GOT3 (cell line): ENCODE measurements at regions not wholly inside any gene's neighbourhood (a gene's known extent, or its start where the extent isn't known, plus 50 kb on each side); places are given as distances from the start of the nearest gene placed in this dataset.
"Not testable (repeated sequence)": the region's sequence is repeated elsewhere in the genome, so short reads cannot be mapped to it uniquely, and the experiment has no call there.

Experiments
- DNase-seq: peaks from one replicate; lab custom pipeline; 2025; ENCODE audit warnings: mixed read lengths; lab: John Stamatoyannopoulos, UW

- DNase-seq, result no peak
Observed at GRCh38 chr9:88596376-88596775, 61.4 kb downstream of the NXNL2 start.

- DNase-seq, result no peak
Observed at GRCh38 chr9:88604836-88605511, 70.0 kb downstream of the NXNL2 start.

GRCh38 chr9:88605512-88606362 is 70.8 kb downstream of the NXNL2 start:
- no peak for DNase-seq

- DNase-seq, result no peak
Observed at GRCh38 chr9:88614359-88614758, 79.4 kb downstream of the NXNL2 start.

GRCh38 chr9:88623698-88624097 is 88.7 kb downstream of the NXNL2 start:
- DNase-seq, result no peak

- no peak for DNase-seq
Observed at GRCh38 chr9:88628114-88628513, 93.1 kb downstream of the NXNL2 start.

GRCh38 chr9:88628811-88629210 is 93.8 kb downstream of the NXNL2 start:
- DNase-seq, result no peak

GRCh38 chr9:88630574-88630973 is 95.6 kb downstream of the NXNL2 start:
- not testable (repeated sequence) for DNase-seq

GRCh38 chr9:88635151-88635550 is 100.2 kb downstream of the NXNL2 start:
- DNase-seq, result no peak

GRCh38 chr9:88641456-88642240 is 106.7 kb downstream of the NXNL2 start:
- DNase-seq, result no peak

- DNase-seq, result no peak
Observed at GRCh38 chr9:88642336-88642735, 107.4 kb downstream of the NXNL2 start.

- no peak for DNase-seq
Observed at GRCh38 chr9:88643931-88644330, 109.0 kb downstream of the NXNL2 start.

- no peak for DNase-seq
Observed at GRCh38 chr9:88645172-88645878, 110.3 kb downstream of the NXNL2 start.

GRCh38 chr9:88645879-88646199 is 110.9 kb downstream of the NXNL2 start:
- DNase-seq, result no peak

GRCh38 chr9:88646539-88647300 is 111.7 kb downstream of the NXNL2 start:
- no peak for DNase-seq

- DNase-seq, result peak; percentile 32
Observed at GRCh38 chr9:88651682-88652633, 117.0 kb downstream of the NXNL2 start.

- DNase-seq, result no peak
Observed at GRCh38 chr9:88652876-88653275, 117.9 kb downstream of the NXNL2 start.

GRCh38 chr9:88653406-88653805 is 118.4 kb downstream of the NXNL2 start:
- no peak for DNase-seq

GRCh38 chr9:88653911-88654310 is 118.9 kb downstream of the NXNL2 start:
- DNase-seq, result no peak

GRCh38 chr9:88657893-88658292 is 122.9 kb downstream of the NXNL2 start:
- no peak for DNase-seq
